ENCODE measurements at regions not wholly inside any gene's neighbourhood (a gene's known extent, or its start where the extent isn't known, plus 50 kb on each side); places are given as distances from the start of the nearest gene placed in this dataset.

DNA sequence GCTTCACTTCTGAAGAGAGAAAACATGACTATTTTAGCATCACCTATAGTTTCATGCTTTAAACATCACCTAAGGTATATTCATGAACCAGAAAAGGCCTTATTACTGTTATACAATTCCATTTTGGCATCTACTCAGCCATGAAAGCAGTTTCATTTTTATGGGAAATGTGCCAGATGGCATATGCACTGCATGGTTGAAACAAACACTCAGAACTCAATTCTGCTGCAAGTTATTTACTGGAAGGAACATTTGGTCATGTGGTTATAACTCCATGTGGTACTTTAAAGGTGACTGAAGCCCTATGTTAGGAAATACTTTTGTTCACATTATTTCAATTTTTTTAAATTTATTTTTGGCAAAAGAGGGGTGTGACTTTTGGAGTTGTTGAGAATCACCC is 287.5 kb upstream of the CRIM1 start:
- TF ChIP-seq EZH2phosphoT487 (IDR thresholded peaks at IDR 0.05; ENCODE audit: borderline replicate concordance, low read depth, low read length) = no peak
- TF ChIP-seq, protein P1, sequence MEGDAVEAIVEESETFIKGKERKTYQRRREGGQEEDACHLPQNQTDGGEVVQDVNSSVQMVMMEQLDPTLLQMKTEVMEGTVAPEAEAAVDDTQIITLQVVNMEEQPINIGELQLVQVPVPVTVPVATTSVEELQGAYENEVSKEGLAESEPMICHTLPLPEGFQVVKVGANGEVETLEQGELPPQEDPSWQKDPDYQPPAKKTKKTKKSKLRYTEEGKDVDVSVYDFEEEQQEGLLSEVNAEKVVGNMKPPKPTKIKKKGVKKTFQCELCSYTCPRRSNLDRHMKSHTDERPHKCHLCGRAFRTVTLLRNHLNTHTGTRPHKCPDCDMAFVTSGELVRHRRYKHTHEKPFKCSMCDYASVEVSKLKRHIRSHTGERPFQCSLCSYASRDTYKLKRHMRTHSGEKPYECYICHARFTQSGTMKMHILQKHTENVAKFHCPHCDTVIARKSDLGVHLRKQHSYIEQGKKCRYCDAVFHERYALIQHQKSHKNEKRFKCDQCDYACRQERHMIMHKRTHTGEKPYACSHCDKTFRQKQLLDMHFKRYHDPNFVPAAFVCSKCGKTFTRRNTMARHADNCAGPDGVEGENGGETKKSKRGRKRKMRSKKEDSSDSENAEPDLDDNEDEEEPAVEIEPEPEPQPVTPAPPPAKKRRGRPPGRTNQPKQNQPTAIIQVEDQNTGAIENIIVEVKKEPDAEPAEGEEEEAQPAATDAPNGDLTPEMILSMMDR (conservative IDR thresholded peaks at IDR 0.05; ENCODE audit: low read length) = no peak
- H3K4me3 ChIP-seq (ENCODE audit: low read depth, low read length, poor library complexity, severe bottlenecking) = no peak overlapping the region
- H3K9me2 ChIP-seq (ENCODE audit: insufficient read depth, low read length) = no peaks in the 10 kb centered on the region
- ChIA-PET CTCF (ENCODE audit: unreplicated experiment) (no interaction called here), POLR2A (interaction anchor here (0.7 kb wide), 1 partner anchor 9 kb away, joined by 3 read pairs; no protein-coding TSS in a partner anchor)
- no peak for DNase-seq (ENCODE audit: low spot score)
- no peaks in the 10 kb centered on the region for H3K79me2 ChIP-seq (ENCODE audit: insufficient read depth, low read depth, low read length)
- 0 out of 2 replicates have a peak, but pooled peaks cover 2% of the 10 kb centered on the region for H3K9me3 ChIP-seq (ENCODE audit: low read length)
- BruUV-seq (replicated peaks) = no TSS peak
- H4K20me1 ChIP-seq (ENCODE audit: insufficient read depth, low read length) = no peaks in the 10 kb centered on the region
- no peaks in the 10 kb centered on the region for H3K36me3 ChIP-seq (ENCODE audit: insufficient read depth, low read length)
- H3K27ac ChIP-seq (ENCODE audit: low read depth, low read length, poor library complexity, severe bottlenecking) = no peak overlapping the region
- intact Hi-C loops (cut with micrococcal nuclease; ENCODE audit: unreplicated experiment) = no loop called here
- no peak overlapping the region for H2AFZ ChIP-seq (ENCODE audit: low read length)
- no peaks in the 10 kb centered on the region for H3K4me1 ChIP-seq (ENCODE audit: insufficient read depth, low read length, poor library complexity, severe bottlenecking)
- H3K4me2 ChIP-seq (ENCODE audit: low read length) = no peak overlapping the region

- no peaks in the 10 kb centered on the region for H4K20me1 ChIP-seq (ENCODE audit: insufficient read depth, low read length)
- H3K4me2 ChIP-seq (ENCODE audit: low read length) = peak overlapping the region; percentile 53
- intact Hi-C loops (cut with micrococcal nuclease; ENCODE audit: unreplicated experiment) = no loop called here
- H3K4me3 ChIP-seq (ENCODE audit: low read depth, low read length, poor library complexity, severe bottlenecking) = peak overlapping the region; percentile 42
- peak overlapping the region; percentile 77 for H2AFZ ChIP-seq (ENCODE audit: low read length)
- POLR2A ChIA-PET = interaction anchor here (1.2 to 2.0 kb wide), 4 partner anchors 19 to 293 kb away, joined by 3 to 7 read pairs (median 4); no protein-coding TSS in a partner anchor
- no peaks in the 10 kb centered on the region for H3K9me3 ChIP-seq (ENCODE audit: low read length)
- TF ChIP-seq, protein P1 (conservative IDR thresholded peaks at IDR 0.05; ENCODE audit: low read length) = no peak
- TF ChIP-seq EZH2phosphoT487 (IDR thresholded peaks at IDR 0.05; ENCODE audit: borderline replicate concordance, low read depth, low read length) = no peak
- H3K4me1 ChIP-seq (ENCODE audit: insufficient read depth, low read length, poor library complexity, severe bottlenecking) = peaks cover 14% of the 10 kb centered on the region
- BruUV-seq (replicated peaks) = no TSS peak
- no peaks in the 10 kb centered on the region for H3K36me3 ChIP-seq (ENCODE audit: insufficient read depth, low read length)
- H3K9me2 ChIP-seq (ENCODE audit: insufficient read depth, low read length) = no peaks in the 10 kb centered on the region
- DNase-seq (ENCODE audit: low spot score) = peak; percentile 28
- CTCF ChIA-PET (ENCODE audit: unreplicated experiment) = interaction anchor here (1.1 kb wide), 1 partner anchor 293 kb away, joined by 3 read pairs; no protein-coding TSS in a partner anchor
- no peaks in the 10 kb centered on the region for H3K79me2 ChIP-seq (ENCODE audit: insufficient read depth, low read depth, low read length)
- H3K27ac ChIP-seq (ENCODE audit: low read depth, low read length, poor library complexity, severe bottlenecking) = peak overlapping the region; percentile 60
These were observed 295.4 kb upstream of the CRIM1 start for GRCh38 chr2:36060133-36060532.

- H3K27ac ChIP-seq (ENCODE audit: low read depth, low read length, poor library complexity, severe bottlenecking) = peak overlapping the region; percentile 60
- POLR2A ChIA-PET = interaction anchor here (1.2 to 2.0 kb wide), 3 partner anchors 18 to 293 kb away, joined by 3 to 6 read pairs (median 3); no protein-coding TSS in a partner anchor
- H3K4me2 ChIP-seq (ENCODE audit: low read length) = peak overlapping the region; percentile 53
- peak; percentile 76 for DNase-seq (ENCODE audit: low spot score)
- H3K9me3 ChIP-seq (ENCODE audit: low read length) = no peaks in the 10 kb centered on the region
- TF ChIP-seq EZH2phosphoT487 (IDR thresholded peaks at IDR 0.05; ENCODE audit: borderline replicate concordance, low read depth, low read length) = no peak
- TF ChIP-seq, protein P1 (conservative IDR thresholded peaks at IDR 0.05; ENCODE audit: low read length) = no peak
- no peaks in the 10 kb centered on the region for H3K79me2 ChIP-seq (ENCODE audit: insufficient read depth, low read depth, low read length)
- CTCF ChIA-PET (ENCODE audit: unreplicated experiment) = interaction anchor here (1.1 kb wide), 1 partner anchor 293 kb away, joined by 3 read pairs; no protein-coding TSS in a partner anchor
- H4K20me1 ChIP-seq (ENCODE audit: insufficient read depth, low read length) = no peaks in the 10 kb centered on the region
- H2AFZ ChIP-seq (ENCODE audit: low read length) = peak overlapping the region; percentile 77
- no peaks in the 10 kb centered on the region for H3K9me2 ChIP-seq (ENCODE audit: insufficient read depth, low read length)
- intact Hi-C loops (cut with micrococcal nuclease; ENCODE audit: unreplicated experiment) = no loop called here
- no peaks in the 10 kb centered on the region for H3K36me3 ChIP-seq (ENCODE audit: insufficient read depth, low read length)
- no TSS peak for BruUV-seq (replicated peaks)
- peak overlapping the region; percentile 42 for H3K4me3 ChIP-seq (ENCODE audit: low read depth, low read length, poor library complexity, severe bottlenecking)
- H3K4me1 ChIP-seq (ENCODE audit: insufficient read depth, low read length, poor library complexity, severe bottlenecking) = peaks cover 14% of the 10 kb centered on the region
These were observed 295.9 kb upstream of the CRIM1 start for GRCh38 chr2:36059691-36060090.

All from OCI-LY7 (cell line).